Activated T-helper 17 cell treated with anti-CD3 and anti-CD28 coated beads, Interleukin-2, amount 50 U/mL, for 72 hours (primary cell): ENCODE measurements at regions not wholly inside any gene's neighbourhood (a gene's known extent, or its start where the extent isn't known, plus 50 kb on each side); places are given as distances from the start of the nearest gene placed in this dataset.

Source experiments
- ATAC-seq: fragments of 150-1000 bp; cut with Tn5 transposase; replicated peaks from 2 replicates; pipeline ENCODE4 v1.10.0; 2021; ENCODE audit warnings: mild to moderate bottlenecking, moderate library complexity
- H3K27ac Mint-ChIP-seq: one replicate; pipeline ENCODE4 v1.8.0; 2022; ENCODE audit warnings: mixed read lengths
- H3K27me3 Mint-ChIP-seq: one replicate; pipeline ENCODE4 v1.8.0; 2022; ENCODE audit warnings: mixed read lengths
- H3K36me3 Mint-ChIP-seq: one replicate; pipeline ENCODE4 v1.8.0; 2022; ENCODE audit warnings: low read depth, mild to moderate bottlenecking, mixed read lengths
- H3K4me1 Mint-ChIP-seq: one replicate; pipeline ENCODE4 v1.8.0; 2022; ENCODE audit warnings: mixed read lengths
- H3K4me3 Mint-ChIP-seq: one replicate; pipeline ENCODE4 v1.8.0; 2022; ENCODE audit warnings: mild to moderate bottlenecking, mixed read lengths
- H3K9me3 Mint-ChIP-seq: one replicate; pipeline ENCODE4 v1.8.0; 2022; ENCODE audit warnings: mixed read lengths

GRCh38 chr13:84940798-84941197, 858.4 kb downstream of the SLITRK6 start:
- no peak for ATAC-seq
- Mint-ChIP-seq H3K9me3 (no peaks in the 10 kb centered on the region), H3K27ac (no peak overlapping the region), H3K4me1 (no peaks in the 10 kb centered on the region), H3K36me3 (no peaks in the 10 kb centered on the region), H3K4me3 (no peak overlapping the region), H3K27me3 (no peaks in the 10 kb centered on the region)

- H3K4me3 Mint-ChIP-seq: no peak overlapping the region
- no peak overlapping the region for H3K27ac Mint-ChIP-seq
- no peaks in the 10 kb centered on the region for H3K9me3 Mint-ChIP-seq
- H3K4me1 Mint-ChIP-seq: no peaks in the 10 kb centered on the region
- H3K27me3 Mint-ChIP-seq: no peaks in the 10 kb centered on the region
- no peaks in the 10 kb centered on the region for H3K36me3 Mint-ChIP-seq
- no peak for ATAC-seq
Observed at GRCh38 chr13:84940167-84940566, 859.1 kb downstream of the SLITRK6 start.

GRCh38 chr13:84934911-84935310, 864.3 kb downstream of the SLITRK6 start:
- H3K4me1 Mint-ChIP-seq: no peaks in the 10 kb centered on the region
- no peak overlapping the region for H3K27ac Mint-ChIP-seq
- no peaks in the 10 kb centered on the region for H3K9me3 Mint-ChIP-seq
- H3K36me3 Mint-ChIP-seq: no peaks in the 10 kb centered on the region
- no peaks in the 10 kb centered on the region for H3K27me3 Mint-ChIP-seq
- peak overlapping the region; percentile 31 for H3K4me3 Mint-ChIP-seq
- no peak for ATAC-seq

GRCh38 chr13:84933797-84934196, 865.4 kb downstream of the SLITRK6 start:
- Mint-ChIP-seq H3K27me3 (no peaks in the 10 kb centered on the region), H3K4me3 (no peak overlapping the region), H3K9me3 (no peaks in the 10 kb centered on the region), H3K27ac (no peak overlapping the region), H3K4me1 (no peaks in the 10 kb centered on the region), H3K36me3 (no peaks in the 10 kb centered on the region)
- no peak for ATAC-seq

GRCh38 chr13:84931264-84931663, 868.0 kb downstream of the SLITRK6 start:
- no peaks in the 10 kb centered on the region for H3K9me3 Mint-ChIP-seq
- H3K4me1 Mint-ChIP-seq: no peaks in the 10 kb centered on the region
- no peak for ATAC-seq
- no peak overlapping the region for H3K4me3 Mint-ChIP-seq
- no peak overlapping the region for H3K27ac Mint-ChIP-seq
- no peaks in the 10 kb centered on the region for H3K36me3 Mint-ChIP-seq
- H3K27me3 Mint-ChIP-seq: no peaks in the 10 kb centered on the region

- no peaks in the 10 kb centered on the region for H3K36me3 Mint-ChIP-seq
- no peak overlapping the region for H3K27ac Mint-ChIP-seq
- no peak for ATAC-seq
- no peaks in the 10 kb centered on the region for H3K4me1 Mint-ChIP-seq
- H3K4me3 Mint-ChIP-seq: no peak overlapping the region
- H3K9me3 Mint-ChIP-seq: no peaks in the 10 kb centered on the region
- H3K27me3 Mint-ChIP-seq: no peaks in the 10 kb centered on the region
Observed at GRCh38 chr13:84927442-84928169, 871.6 kb downstream of the SLITRK6 start.

- Mint-ChIP-seq H3K4me1 (no peaks in the 10 kb centered on the region), H3K27ac (no peak overlapping the region), H3K9me3 (no peaks in the 10 kb centered on the region), H3K27me3 (no peaks in the 10 kb centered on the region), H3K4me3 (no peak overlapping the region), H3K36me3 (no peaks in the 10 kb centered on the region)
- ATAC-seq: no peak
Observed at GRCh38 chr13:84925443-84925842, 873.8 kb downstream of the SLITRK6 start.

- no peak for ATAC-seq
- Mint-ChIP-seq H3K9me3 (no peaks in the 10 kb centered on the region), H3K27me3 (no peaks in the 10 kb centered on the region), H3K4me1 (no peaks in the 10 kb centered on the region), H3K36me3 (no peaks in the 10 kb centered on the region), H3K27ac (no peak overlapping the region), H3K4me3 (no peak overlapping the region)
Observed at GRCh38 chr13:84923831-84924230, 875.4 kb downstream of the SLITRK6 start.

- Mint-ChIP-seq H3K27ac (no peak overlapping the region), H3K4me1 (no peaks in the 10 kb centered on the region), H3K36me3 (no peaks in the 10 kb centered on the region), H3K4me3 (no peak overlapping the region), H3K9me3 (no peaks in the 10 kb centered on the region), H3K27me3 (no peaks in the 10 kb centered on the region)
- no peak for ATAC-seq
Observed at GRCh38 chr13:84917252-84917878, 881.9 kb downstream of the SLITRK6 start.

- ATAC-seq: no peak
- Mint-ChIP-seq H3K4me1 (no peaks in the 10 kb centered on the region), H3K27ac (no peak overlapping the region), H3K36me3 (no peaks in the 10 kb centered on the region), H3K9me3 (no peaks in the 10 kb centered on the region), H3K4me3 (no peak overlapping the region), H3K27me3 (no peaks in the 10 kb centered on the region)
Observed at GRCh38 chr13:84912720-84913119, 886.5 kb downstream of the SLITRK6 start.

- Mint-ChIP-seq H3K27ac (no peak overlapping the region), H3K27me3 (no peaks in the 10 kb centered on the region), H3K4me3 (no peak overlapping the region), H3K4me1 (no peaks in the 10 kb centered on the region), H3K36me3 (no peaks in the 10 kb centered on the region), H3K9me3 (no peaks in the 10 kb centered on the region)
- no peak for ATAC-seq
Observed at GRCh38 chr13:84910423-84910822, 888.8 kb downstream of the SLITRK6 start.

GRCh38 chr13:84903391-84903790, 895.8 kb downstream of the SLITRK6 start:
- Mint-ChIP-seq H3K4me3 (no peak overlapping the region), H3K4me1 (no peaks in the 10 kb centered on the region), H3K27me3 (no peaks in the 10 kb centered on the region), H3K9me3 (no peaks in the 10 kb centered on the region), H3K36me3 (no peaks in the 10 kb centered on the region), H3K27ac (no peak overlapping the region)
- no peak for ATAC-seq

- Mint-ChIP-seq H3K27me3 (no peaks in the 10 kb centered on the region), H3K36me3 (no peaks in the 10 kb centered on the region), H3K4me1 (no peaks in the 10 kb centered on the region), H3K4me3 (no peak overlapping the region), H3K27ac (no peak overlapping the region), H3K9me3 (no peaks in the 10 kb centered on the region)
- ATAC-seq: no peak
Observed at GRCh38 chr13:84902243-84902642, 897.0 kb downstream of the SLITRK6 start.

GRCh38 chr13:84896128-84896527, 903.1 kb downstream of the SLITRK6 start:
- Mint-ChIP-seq H3K27me3 (no peaks in the 10 kb centered on the region), H3K4me1 (no peaks in the 10 kb centered on the region), H3K36me3 (no peaks in the 10 kb centered on the region), H3K27ac (no peak overlapping the region), H3K4me3 (no peak overlapping the region), H3K9me3 (no peaks in the 10 kb centered on the region)
- no peak for ATAC-seq

- Mint-ChIP-seq H3K9me3 (no peaks in the 10 kb centered on the region), H3K27ac (no peak overlapping the region), H3K4me3 (no peak overlapping the region), H3K4me1 (no peaks in the 10 kb centered on the region), H3K36me3 (no peaks in the 10 kb centered on the region), H3K27me3 (no peaks in the 10 kb centered on the region)
- ATAC-seq: no peak
Observed at GRCh38 chr13:84894749-84895148, 904.5 kb downstream of the SLITRK6 start.
